Glomerular visceral epithelial cell (primary cell): ENCODE measurements at regions not wholly inside any gene's neighbourhood (a gene's known extent, or its start where the extent isn't known, plus 50 kb on each side); places are given as distances from the start of the nearest gene placed in this dataset.
"Not testable (repeated sequence)": the region's sequence is repeated elsewhere in the genome, so short reads cannot be mapped to it uniquely, and the experiment has no call there.

Experiments
- DNase-seq: peaks from one replicate; pipeline ENCODE4 v3.0.0-alpha.2; 2016; ENCODE audit errors: extremely low spot score

- DNase-seq: no peak
These were observed 53.4 kb downstream of the RGS2 start for GRCh38 chr1:192862271-192862670.

- DNase-seq: no peak
These were observed 57.5 kb downstream of the RGS2 start for GRCh38 chr1:192866241-192866868.

- DNase-seq: no peak
These were observed 58.3 kb downstream of the RGS2 start for GRCh38 chr1:192867180-192867579.

DNA sequence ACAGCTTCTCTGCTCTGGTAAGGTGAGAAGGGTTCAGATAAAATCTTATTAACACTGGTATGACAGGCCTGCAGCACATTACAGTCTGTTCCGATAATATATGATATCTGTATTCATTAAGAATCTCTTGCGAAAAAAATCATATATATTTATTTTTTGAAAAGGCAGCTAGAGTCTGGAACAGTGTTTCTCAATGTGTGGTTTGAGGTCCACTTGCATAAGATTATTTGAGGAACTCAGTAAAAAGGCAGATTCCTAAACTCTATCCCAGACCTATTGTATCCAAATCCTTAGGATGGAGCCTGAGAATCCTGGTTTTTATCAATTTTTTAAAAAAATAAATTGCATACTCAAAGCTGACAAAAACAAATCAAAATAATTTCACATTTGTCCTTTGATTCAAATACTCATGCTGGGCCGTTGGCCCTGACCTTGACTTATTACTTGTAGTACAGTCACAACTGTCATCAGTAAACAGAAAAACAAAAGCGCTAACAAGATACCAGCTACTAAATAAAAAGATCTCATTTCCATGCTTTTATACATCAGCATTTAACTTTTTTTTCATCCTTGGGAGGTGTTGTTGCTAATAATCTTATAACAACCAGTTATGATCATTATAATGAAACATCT lies 60.6 kb downstream of the RGS2 start:
- DNase-seq: no peak

- DNase-seq: no peak
These were observed 63.2 kb downstream of the RGS2 start for GRCh38 chr1:192872010-192872409.

DNA sequence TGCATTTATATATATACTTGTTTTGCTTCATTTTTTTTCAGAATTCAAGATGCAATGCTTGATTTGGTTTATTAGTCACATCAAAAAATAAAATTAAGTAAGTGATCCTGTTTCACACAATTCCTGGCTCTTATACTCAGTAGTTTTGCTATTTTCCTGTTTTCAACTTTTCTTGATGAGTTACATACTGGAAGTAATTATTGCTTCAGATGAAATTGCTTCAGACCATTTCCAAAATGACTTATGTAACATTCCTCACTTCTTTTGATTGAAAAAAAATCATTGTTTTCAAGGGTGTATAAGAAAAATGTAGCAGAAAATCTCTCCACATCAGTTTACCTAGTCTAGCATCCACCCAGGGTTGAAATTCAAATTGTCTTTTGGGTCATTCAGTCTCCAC lies 65.0 kb downstream of the RGS2 start:
- DNase-seq: no peak

DNA sequence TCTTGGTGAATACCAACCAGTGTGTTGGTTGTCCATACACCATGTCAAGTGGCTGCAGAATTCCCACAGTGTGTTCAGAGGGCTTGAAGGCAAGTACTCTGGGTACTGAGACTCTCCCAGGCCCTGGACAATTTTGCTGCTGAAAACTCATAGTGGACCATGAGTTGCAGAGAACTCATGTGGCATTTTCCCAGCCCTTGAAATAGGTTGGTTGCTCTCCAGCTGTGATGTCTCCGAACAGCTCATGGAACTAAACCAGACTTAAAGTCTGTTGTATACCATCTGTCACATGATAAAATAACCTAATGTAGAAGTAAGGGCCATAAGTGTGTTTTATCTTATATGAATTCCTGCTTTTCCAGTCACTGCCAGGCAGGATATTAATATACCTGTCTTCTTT lies 67.8 kb downstream of the RGS2 start:
- DNase-seq: no peak

DNA sequence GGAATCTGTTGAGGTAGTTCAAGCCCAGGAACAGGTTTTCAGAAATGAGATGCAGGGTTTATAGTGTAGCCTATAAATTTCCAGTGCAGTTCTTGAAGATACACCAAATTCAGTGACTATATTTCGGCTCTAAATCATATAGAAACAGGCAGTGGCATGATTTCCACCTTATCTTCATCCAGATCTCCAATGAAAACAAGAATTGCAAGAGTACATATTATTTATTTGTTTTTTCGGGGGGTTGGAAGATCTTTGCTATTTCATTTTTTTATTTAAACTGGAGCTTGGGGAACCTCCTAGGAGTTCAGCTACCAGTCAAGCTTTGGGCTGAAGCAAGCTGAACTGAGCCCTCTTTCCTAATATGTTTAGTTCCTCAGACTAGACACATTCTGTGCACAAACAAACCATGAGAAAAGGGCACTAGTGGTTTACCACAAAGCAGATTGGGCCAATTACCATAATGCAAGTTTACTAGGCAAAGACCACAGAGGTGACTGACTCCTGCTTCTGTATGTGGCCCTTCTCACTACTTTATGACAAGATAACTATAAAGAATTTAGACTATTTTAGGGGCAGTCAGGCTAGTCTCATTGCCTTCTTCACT lies 68.5 kb downstream of the RGS2 start:
- no peak for DNase-seq

GRCh38 chr1:192878249-192878648 lies 69.4 kb downstream of the RGS2 start:
- no peak for DNase-seq

GRCh38 chr1:192879406-192879805 lies 70.6 kb downstream of the RGS2 start:
- DNase-seq: no peak

- DNase-seq: no peak
These were observed 71.4 kb downstream of the RGS2 start for GRCh38 chr1:192880231-192880630.

GRCh38 chr1:192884241-192884640 lies 75.4 kb downstream of the RGS2 start:
- no peak for DNase-seq

GRCh38 chr1:192885387-192885786 lies 76.5 kb downstream of the RGS2 start:
- DNase-seq: not testable (repeated sequence)

DNA sequence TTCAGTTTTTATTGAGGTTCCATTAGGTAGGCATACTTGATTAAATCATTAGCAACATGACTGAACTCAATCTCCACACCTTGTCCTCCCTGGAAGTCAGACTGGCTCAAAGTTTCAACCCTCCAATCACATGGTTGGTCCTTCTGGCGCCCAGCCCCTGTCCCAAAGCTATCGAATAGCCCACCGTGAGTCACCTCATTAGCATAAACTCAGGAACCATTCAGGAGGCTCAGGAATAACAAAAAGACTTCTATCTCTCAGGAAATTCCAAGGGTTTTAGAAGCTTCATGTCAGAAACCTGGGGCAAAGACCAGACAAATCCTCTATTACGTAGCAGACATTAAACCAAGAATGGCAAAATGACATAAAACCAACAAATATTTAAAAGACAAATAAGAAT lies 78.6 kb downstream of the RGS2 start:
- DNase-seq: no peak

- DNase-seq: no peak
These were observed 79.7 kb downstream of the RGS2 start for GRCh38 chr1:192888574-192888973.

- no peak for DNase-seq
These were observed 80.2 kb downstream of the RGS2 start for GRCh38 chr1:192889082-192889481.

- no peak for DNase-seq
These were observed 81.3 kb downstream of the RGS2 start for GRCh38 chr1:192890134-192890533.

DNA sequence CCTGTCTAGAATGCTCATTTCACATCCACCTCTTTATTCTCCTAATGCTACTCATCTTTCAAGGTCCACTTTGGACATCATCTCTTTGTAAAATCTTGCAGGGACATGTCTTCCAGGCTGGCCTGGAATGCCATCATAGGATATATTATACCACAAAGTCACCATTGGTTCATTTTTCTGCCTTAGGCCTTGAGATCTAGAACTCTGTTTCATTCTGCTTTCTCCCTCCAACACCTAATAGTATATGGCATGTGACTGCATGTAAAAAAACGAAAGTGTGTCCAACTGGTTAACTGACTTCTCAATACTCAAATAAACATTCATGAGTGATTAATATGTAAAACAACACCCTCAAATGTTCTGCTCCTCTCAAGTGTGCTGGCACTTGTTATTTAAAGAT lies 84.1 kb downstream of the RGS2 start:
- DNase-seq: no peak

GRCh38 chr1:192895487-192895886 lies 86.6 kb downstream of the RGS2 start:
- DNase-seq: not testable (repeated sequence)

- DNase-seq: no peak
These were observed 87.5 kb downstream of the RGS2 start for GRCh38 chr1:192896376-192896775.

GRCh38 chr1:192901500-192901899 lies 92.7 kb downstream of the RGS2 start:
- DNase-seq: no peak

GRCh38 chr1:192903142-192903541 lies 94.3 kb downstream of the RGS2 start:
- peak; percentile 12 for DNase-seq

DNA sequence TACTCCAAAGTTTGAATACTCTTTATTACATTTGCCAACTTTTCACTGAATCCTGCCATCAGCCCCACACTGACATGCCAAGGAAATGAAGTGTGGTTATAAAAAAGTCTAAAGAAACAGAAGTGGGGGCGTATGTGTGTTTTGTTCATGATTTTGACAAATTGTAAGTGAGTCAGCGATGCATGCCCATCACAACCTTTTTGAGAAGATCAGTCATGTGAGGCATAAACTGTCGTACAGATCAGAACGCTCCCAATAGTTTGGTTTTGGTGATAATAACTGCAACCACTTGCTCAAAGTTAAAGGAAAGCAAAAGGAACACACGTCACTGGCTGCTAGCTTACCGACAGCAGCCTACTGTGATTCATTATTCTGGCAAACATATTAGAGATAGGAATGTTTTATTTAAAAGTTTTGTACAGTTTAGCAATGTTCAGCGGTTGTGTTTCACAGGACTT lies 95.6 kb downstream of the RGS2 start:
- DNase-seq: peak; percentile 59
